ENCODE measurements at regions not wholly inside any gene's neighbourhood (a gene's known extent, or its start where the extent isn't known, plus 50 kb on each side); places are given as distances from the start of the nearest gene placed in this dataset.
"Not testable (repeated sequence)": the region's sequence is repeated elsewhere in the genome, so short reads cannot be mapped to it uniquely, and the experiment has no call there.

GRCh38 chr5:121634946-121635345, 216.7 kb upstream of the FTMT start:
- peaks cover 0 to 3% of the 10 kb centered on the region in 2 donors for H3K27me3 ChIP-seq
- no peak overlapping the region for H3K4me3 ChIP-seq
- H3K27ac ChIP-seq: no peak overlapping the region
- DNase-seq (ENCODE audit: low spot score in 2 of 2): no peak
- H3K9me3 ChIP-seq: no peaks in the 10 kb centered on the region
- no peak for TF ChIP-seq POLR2A (IDR thresholded peaks at IDR 0.05)
- TF ChIP-seq POLR2AphosphoS5 (IDR thresholded peaks at IDR 0.05): no peak
- TF ChIP-seq CTCF (IDR thresholded peaks at IDR 0.05): no peak
- intact Hi-C loops (cut with DNase I; ENCODE audit: low total_unique reads): no loop called here
- H3K4me1 ChIP-seq: no peaks in the 10 kb centered on the region
- no peaks in the 10 kb centered on the region for H3K36me3 ChIP-seq

DNA sequence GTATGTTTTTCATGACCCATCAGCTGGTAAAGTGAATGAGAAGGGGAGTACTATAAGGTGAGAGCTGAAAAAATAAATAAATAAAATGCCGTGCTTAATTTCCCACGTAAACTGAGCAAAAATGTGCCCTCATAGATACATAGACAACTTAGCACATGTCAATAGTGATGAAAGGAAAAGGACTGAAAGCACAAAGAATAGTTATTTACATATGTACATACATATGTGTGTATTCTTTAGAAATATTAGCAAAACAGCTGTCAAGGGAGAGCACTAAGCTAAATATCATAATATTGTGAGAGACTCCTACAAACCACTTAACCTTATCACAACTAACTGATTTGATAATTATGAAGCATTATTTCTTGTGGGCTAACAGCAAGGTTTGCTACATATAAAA, 213.6 kb upstream of the FTMT start:
- TF ChIP-seq CTCF (IDR thresholded peaks at IDR 0.05) (no peak), POLR2AphosphoS5 (IDR thresholded peaks at IDR 0.05) (no peak), POLR2A (IDR thresholded peaks at IDR 0.05) (no peak)
- Histone ChIP-seq H3K36me3 (no peaks in the 10 kb centered on the region), H3K4me3 (no peak overlapping the region), H3K9me3 (no peaks in the 10 kb centered on the region), H3K27me3 (peaks cover 0 to 3% of the 10 kb centered on the region in 2 donors), H3K27ac (no peak overlapping the region), H3K4me1 (no peaks in the 10 kb centered on the region)
- intact Hi-C loops (cut with DNase I; ENCODE audit: low total_unique reads): no loop called here
- DNase-seq (ENCODE audit: low spot score in 2 of 2): no peak

DNA sequence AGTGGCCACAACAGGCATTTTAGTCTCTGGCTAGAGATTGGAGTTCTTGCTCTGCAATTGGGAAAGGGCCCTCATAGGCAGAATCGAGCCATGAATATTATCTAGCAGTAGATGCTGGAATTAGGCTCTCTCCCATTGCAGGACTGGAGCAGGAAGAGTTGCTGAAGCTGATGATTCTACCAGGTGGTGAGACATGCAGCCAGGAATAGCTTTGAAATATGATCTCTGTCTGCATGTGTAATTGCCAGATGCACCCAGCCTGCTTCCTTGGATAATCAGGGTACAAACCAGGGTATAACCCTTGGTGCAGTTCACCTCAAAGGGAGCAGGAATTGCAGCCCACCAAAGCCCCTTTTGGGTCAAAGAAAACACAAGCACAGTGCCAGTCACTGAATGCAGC, 211.4 kb upstream of the FTMT start:
- Histone ChIP-seq H3K4me3 (no peak overlapping the region), H3K4me1 (no peaks in the 10 kb centered on the region), H3K9me3 (no peaks in the 10 kb centered on the region), H3K27me3 (peaks cover 0 to 1% of the 10 kb centered on the region in 2 donors), H3K27ac (no peak overlapping the region), H3K36me3 (no peaks in the 10 kb centered on the region)
- intact Hi-C loops (cut with DNase I; ENCODE audit: low total_unique reads): no loop called here
- no peak for DNase-seq (ENCODE audit: low spot score in 2 of 2)
- TF ChIP-seq CTCF (IDR thresholded peaks at IDR 0.05) (no peak), POLR2AphosphoS5 (IDR thresholded peaks at IDR 0.05) (no peak), POLR2A (IDR thresholded peaks at IDR 0.05) (no peak)

DNA sequence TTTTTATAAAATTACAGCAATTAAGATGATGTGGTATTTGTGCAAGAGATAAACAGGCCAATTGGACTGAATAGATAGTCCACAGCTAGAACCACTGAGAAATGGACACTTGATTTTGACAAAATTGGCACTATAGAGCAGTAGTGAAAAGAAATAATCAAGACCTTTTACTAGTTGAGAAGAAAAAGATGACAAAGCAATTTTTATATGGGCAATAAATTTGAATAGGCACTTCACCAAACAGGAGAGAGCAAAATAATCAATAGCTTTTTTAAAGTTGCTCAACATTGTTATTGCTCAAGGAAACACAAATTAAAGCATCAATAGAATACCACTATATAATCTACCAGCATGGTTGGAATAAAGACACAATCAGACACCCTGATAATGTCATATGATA, 193.5 kb upstream of the FTMT start:
- no peak for DNase-seq (ENCODE audit: low spot score in 2 of 2)
- no peaks in the 10 kb centered on the region for H3K27me3 ChIP-seq
- TF ChIP-seq POLR2A (IDR thresholded peaks at IDR 0.05) (no peak), POLR2AphosphoS5 (IDR thresholded peaks at IDR 0.05) (no peak), CTCF (IDR thresholded peaks at IDR 0.05) (no peak)
- no peaks in the 10 kb centered on the region for H3K9me3 ChIP-seq
- no peak overlapping the region for H3K4me3 ChIP-seq
- no peaks in the 10 kb centered on the region for H3K36me3 ChIP-seq
- no peak overlapping the region for H3K27ac ChIP-seq
- H3K4me1 ChIP-seq: no peaks in the 10 kb centered on the region
- intact Hi-C loops (cut with DNase I; ENCODE audit: low total_unique reads): no loop called here

GRCh38 chr5:121660142-121660541, 191.5 kb upstream of the FTMT start:
- no peak overlapping the region for H3K4me3 ChIP-seq
- DNase-seq (ENCODE audit: low spot score in 2 of 2): no peak
- H3K9me3 ChIP-seq: peaks cover 0 to 6% of the 10 kb centered on the region in 2 donors
- no peaks in the 10 kb centered on the region for H3K36me3 ChIP-seq
- H3K27me3 ChIP-seq: no peaks in the 10 kb centered on the region
- H3K27ac ChIP-seq: no peak overlapping the region
- TF ChIP-seq POLR2AphosphoS5 (IDR thresholded peaks at IDR 0.05) (no peak), POLR2A (IDR thresholded peaks at IDR 0.05) (no peak), CTCF (IDR thresholded peaks at IDR 0.05) (no peak)
- intact Hi-C loops (cut with DNase I; ENCODE audit: low total_unique reads): no loop called here
- no peaks in the 10 kb centered on the region for H3K4me1 ChIP-seq

DNA sequence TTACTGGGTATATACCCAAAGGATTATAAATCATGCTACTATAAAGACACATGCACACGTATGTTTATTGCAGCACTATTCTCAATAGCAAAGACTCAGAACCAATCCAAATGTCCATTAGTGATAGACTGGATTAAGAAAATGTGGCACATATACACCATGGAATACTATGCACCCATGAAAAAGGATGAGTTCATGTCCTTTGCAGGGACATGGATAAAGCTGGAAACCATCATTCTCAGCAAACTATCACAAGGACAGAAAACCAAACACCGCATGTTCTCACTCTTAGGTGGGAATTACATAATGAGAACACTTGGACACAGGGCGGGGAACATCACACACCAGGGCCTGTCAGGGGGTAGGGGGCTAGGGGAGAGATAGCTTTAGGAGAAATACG, 186.1 kb upstream of the FTMT start:
- H3K4me1 ChIP-seq; H3K4me3 ChIP-seq; H3K36me3 ChIP-seq; H3K27ac ChIP-seq; intact Hi-C loops (cut with DNase I; ENCODE audit: low total_unique reads); H3K9me3 ChIP-seq; DNase-seq (ENCODE audit: low spot score in 2 of 2); H3K27me3 ChIP-seq: not testable (repeated sequence)
